GM23338 (cell line): ENCODE measurements at regions not wholly inside any gene's neighbourhood (a gene's known extent, or its start where the extent isn't known, plus 50 kb on each side); places are given as distances from the start of the nearest gene placed in this dataset.

Experiments
- ATAC-seq: fragments of 200-7000 bp; cut with Tn5 transposase; 3 replicates; pipeline ENCODE4 v1.9.1; 2020
- DNase-seq: peaks from one replicate; pipeline ENCODE4 v3.0.0-alpha.2; 2015; ENCODE audit warnings: low spot score
- H2AFZ ChIP-seq: fragments of 200-600 bp; sonication (generic); 2 replicates; pipeline ENCODE4 v1.8.0; 2016; ENCODE audit warnings: antibody characterized with exemption, mild to moderate bottlenecking, moderate library complexity
- H3F3A ChIP-seq: fragments of 200-600 bp; sonication (generic); replicated peaks from 2 replicates; pipeline ENCODE4 v1.8.0; 2017; ENCODE audit warnings: antibody characterized with exemption, mixed run types, low read depth
- H3K27ac ChIP-seq: fragments of 200-600 bp; sonication (generic); 2 replicates; pipeline ENCODE4 v1.6.1; 2016; ENCODE audit warnings: low read depth
- H3K27me3 ChIP-seq: fragments of 200-600 bp; sonication (generic); 2 replicates; pipeline ENCODE4 v1.8.0; 2016; ENCODE audit warnings: mild to moderate bottlenecking, mixed run types, moderate library complexity; ENCODE audit not compliant: insufficient read depth
- H3K36me3 ChIP-seq: fragments of 200-600 bp; sonication (generic); 2 replicates; pipeline ENCODE4 v1.8.0; 2016; ENCODE audit warnings: mild to moderate bottlenecking; ENCODE audit not compliant: insufficient read depth
- H3K4me1 ChIP-seq: fragments of 200-600 bp; sonication (generic); 2 replicates; pipeline ENCODE4 v1.8.0; 2016; ENCODE audit warnings: mild to moderate bottlenecking, moderate library complexity; ENCODE audit not compliant: insufficient read depth
- H3K4me2 ChIP-seq: fragments of 200-600 bp; sonication (generic); 2 replicates; pipeline ENCODE4 v1.7.1; 2017; ENCODE audit warnings: mixed run types
- H3K4me3 ChIP-seq: fragments of 200-600 bp; sonication (generic); 2 replicates; pipeline ENCODE4 v1.6.1; 2016; ENCODE audit warnings: mixed run types
- H3K79me2 ChIP-seq: fragments of 200-600 bp; sonication (generic); replicated peaks from 2 replicates; pipeline ENCODE4 v1.8.0; 2017; ENCODE audit warnings: mild to moderate bottlenecking; ENCODE audit not compliant: insufficient read depth
- H3K9me2 ChIP-seq: fragments of 200-600 bp; sonication (generic); 2 replicates; pipeline ENCODE4 v1.8.0; 2017; ENCODE audit not compliant: insufficient read depth
- H4K20me1 ChIP-seq: fragments of 200-600 bp; sonication (generic); replicated peaks from 2 replicates; pipeline ENCODE4 v1.8.0; 2017; ENCODE audit warnings: mild to moderate bottlenecking; ENCODE audit not compliant: insufficient read depth
- H3K27ac Mint-ChIP-seq: 2 replicates; pipeline ENCODE4 v1.8.0; 2020; ENCODE audit warnings: inconsistent platforms, mild to moderate bottlenecking, moderate library complexity, mixed read lengths
- H3K27me3 Mint-ChIP-seq: 3 replicates; pipeline ENCODE4 v1.8.0; 2022; ENCODE audit warnings: low read depth, mild to moderate bottlenecking, moderate library complexity, mixed read lengths, inconsistent platforms; ENCODE audit not compliant: insufficient read depth, poor library complexity
- H3K36me3 Mint-ChIP-seq: 3 replicates; pipeline ENCODE4 v1.8.0; 2021; ENCODE audit warnings: low read depth, mild to moderate bottlenecking, inconsistent platforms, moderate library complexity, mixed read lengths
- H3K4me1 Mint-ChIP-seq: 3 replicates; pipeline ENCODE4 v1.8.0; 2020; ENCODE audit warnings: mild to moderate bottlenecking, inconsistent platforms, mixed read lengths
- H3K4me3 Mint-ChIP-seq: 3 replicates; pipeline ENCODE4 v1.8.0; 2021; ENCODE audit warnings: moderate library complexity, mild to moderate bottlenecking, inconsistent platforms, mixed read lengths
- H3K9me3 Mint-ChIP-seq: 3 replicates; pipeline ENCODE4 v1.8.0; 2020; ENCODE audit warnings: moderate library complexity, mild to moderate bottlenecking, inconsistent platforms, mixed read lengths
- CREB1 ChIP-seq: fragments of 250-450 bp; sonication (Bioruptor Pico); IDR thresholded peaks from 2 replicates; pipeline ENCODE4 v1.5.0; 2020; ENCODE audit warnings: low read depth, mild to moderate bottlenecking, moderate library complexity
- JUNB ChIP-seq: IDR thresholded peaks from one replicate; pipeline ENCODE4 v1.6.1; 2016; ENCODE audit warnings: antibody characterized with exemption; ENCODE audit not compliant: unreplicated experiment
- STAT1 ChIP-seq: IDR thresholded peaks from one replicate; pipeline ENCODE4 v1.6.1; 2016; ENCODE audit warnings: antibody characterized with exemption; ENCODE audit not compliant: unreplicated experiment
- ZNF114 ChIP-seq: fragments of 250-450 bp; sonication (Bioruptor Pico); IDR thresholded peaks from 2 replicates; pipeline ENCODE4 v1.5.0; 2020; ENCODE audit warnings: mild to moderate bottlenecking, moderate library complexity
- TF ChIP-seq, protein P1 (sequence below): fragments of 250-450 bp; sonication (Bioruptor Pico); IDR thresholded peaks from 2 replicates; pipeline ENCODE4 v1.5.0; 2020; ENCODE audit warnings: mild to moderate bottlenecking, moderate library complexity

DNA sequence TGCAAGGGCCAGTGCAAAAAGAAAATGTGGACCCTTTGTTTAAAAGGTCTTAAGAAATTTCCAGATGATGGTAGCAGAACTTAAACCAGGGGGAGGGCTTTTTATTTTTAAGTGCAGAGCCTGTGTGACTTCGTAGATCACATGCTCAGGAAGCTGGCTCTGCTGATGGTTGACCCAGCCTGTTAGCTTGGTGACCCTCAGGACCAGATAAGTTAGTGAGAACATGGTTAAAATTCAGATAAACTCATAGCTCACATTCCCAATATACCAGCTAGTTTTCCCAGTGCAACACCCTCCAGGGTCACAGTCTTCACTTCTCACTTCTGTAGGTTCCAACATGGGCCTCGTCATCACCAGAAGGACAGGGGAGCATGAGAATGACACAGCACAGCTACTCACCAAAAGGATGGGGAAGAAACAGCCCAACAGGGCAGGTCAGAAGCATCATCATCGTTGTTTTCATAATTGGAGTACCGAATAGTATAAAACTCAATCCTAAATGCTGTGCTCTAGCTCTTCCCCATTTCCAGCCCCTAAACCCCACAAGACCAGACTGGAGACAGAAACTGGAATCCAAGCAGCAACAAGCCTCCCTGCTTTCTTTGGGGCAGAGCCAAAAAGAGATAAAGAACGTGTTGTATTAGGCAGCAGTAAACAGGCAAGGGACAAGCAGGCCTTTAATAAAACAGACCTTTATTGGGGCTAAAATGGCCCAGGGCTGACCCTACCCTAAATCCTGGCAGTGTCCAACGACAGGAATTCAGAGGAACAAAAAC lies 102.2 kb upstream of the ANKRD1 start:
- H2AFZ ChIP-seq, result no peak overlapping the region
- Mint-ChIP-seq H3K4me1 (no peaks in the 10 kb centered on the region; the same call in 1 of the 3 replicates), H3K27me3 (peaks cover 7% of the 10 kb centered on the region), H3K4me3 (no peak overlapping the region), H3K9me3 (0 out of 3 replicates have a peak, but pooled peaks cover 1% of the 10 kb centered on the region), H3K27ac (no peak overlapping the region), H3K36me3 (no peaks in the 10 kb centered on the region)
- H3K79me2 ChIP-seq, result no peaks in the 10 kb centered on the region
- H3K27ac ChIP-seq, result no peak overlapping the region
- DNase-seq, result no peak
- H3K36me3 ChIP-seq, result no peaks in the 10 kb centered on the region
- no peaks in the 10 kb centered on the region for H3K4me1 ChIP-seq
- H4K20me1 ChIP-seq, result no peaks in the 10 kb centered on the region
- H3K4me2 ChIP-seq, result no peak overlapping the region
- no peaks in the 10 kb centered on the region for H3K9me2 ChIP-seq
- no peak for TF ChIP-seq JUNB
- no peaks in the 10 kb centered on the region for H3F3A ChIP-seq
- no peak for ATAC-seq
- H3K4me3 ChIP-seq, result no peak overlapping the region
- H3K27me3 ChIP-seq, result no peaks in the 10 kb centered on the region

GRCh38 chr10:91023700-91024398 lies 103.0 kb upstream of the ANKRD1 start:
- H3K36me3 ChIP-seq, result no peaks in the 10 kb centered on the region
- ATAC-seq (no peak), DNase-seq (no peak)
- Mint-ChIP-seq H3K27ac (no peak overlapping the region), H3K36me3 (no peaks in the 10 kb centered on the region), H3K9me3 (0 out of 3 replicates have a peak, but pooled peaks cover 4% of the 10 kb centered on the region), H3K4me3 (no peak overlapping the region), H3K4me1 (no peaks in the 10 kb centered on the region; the same call in 2 of the 3 replicates), H3K27me3 (peaks cover 6% of the 10 kb centered on the region)
- H3K27me3 ChIP-seq, result no peaks in the 10 kb centered on the region
- H3K4me2 ChIP-seq, result no peak overlapping the region
- no peak overlapping the region for H3K27ac ChIP-seq
- H3K4me1 ChIP-seq, result no peaks in the 10 kb centered on the region
- TF ChIP-seq, protein P1, sequence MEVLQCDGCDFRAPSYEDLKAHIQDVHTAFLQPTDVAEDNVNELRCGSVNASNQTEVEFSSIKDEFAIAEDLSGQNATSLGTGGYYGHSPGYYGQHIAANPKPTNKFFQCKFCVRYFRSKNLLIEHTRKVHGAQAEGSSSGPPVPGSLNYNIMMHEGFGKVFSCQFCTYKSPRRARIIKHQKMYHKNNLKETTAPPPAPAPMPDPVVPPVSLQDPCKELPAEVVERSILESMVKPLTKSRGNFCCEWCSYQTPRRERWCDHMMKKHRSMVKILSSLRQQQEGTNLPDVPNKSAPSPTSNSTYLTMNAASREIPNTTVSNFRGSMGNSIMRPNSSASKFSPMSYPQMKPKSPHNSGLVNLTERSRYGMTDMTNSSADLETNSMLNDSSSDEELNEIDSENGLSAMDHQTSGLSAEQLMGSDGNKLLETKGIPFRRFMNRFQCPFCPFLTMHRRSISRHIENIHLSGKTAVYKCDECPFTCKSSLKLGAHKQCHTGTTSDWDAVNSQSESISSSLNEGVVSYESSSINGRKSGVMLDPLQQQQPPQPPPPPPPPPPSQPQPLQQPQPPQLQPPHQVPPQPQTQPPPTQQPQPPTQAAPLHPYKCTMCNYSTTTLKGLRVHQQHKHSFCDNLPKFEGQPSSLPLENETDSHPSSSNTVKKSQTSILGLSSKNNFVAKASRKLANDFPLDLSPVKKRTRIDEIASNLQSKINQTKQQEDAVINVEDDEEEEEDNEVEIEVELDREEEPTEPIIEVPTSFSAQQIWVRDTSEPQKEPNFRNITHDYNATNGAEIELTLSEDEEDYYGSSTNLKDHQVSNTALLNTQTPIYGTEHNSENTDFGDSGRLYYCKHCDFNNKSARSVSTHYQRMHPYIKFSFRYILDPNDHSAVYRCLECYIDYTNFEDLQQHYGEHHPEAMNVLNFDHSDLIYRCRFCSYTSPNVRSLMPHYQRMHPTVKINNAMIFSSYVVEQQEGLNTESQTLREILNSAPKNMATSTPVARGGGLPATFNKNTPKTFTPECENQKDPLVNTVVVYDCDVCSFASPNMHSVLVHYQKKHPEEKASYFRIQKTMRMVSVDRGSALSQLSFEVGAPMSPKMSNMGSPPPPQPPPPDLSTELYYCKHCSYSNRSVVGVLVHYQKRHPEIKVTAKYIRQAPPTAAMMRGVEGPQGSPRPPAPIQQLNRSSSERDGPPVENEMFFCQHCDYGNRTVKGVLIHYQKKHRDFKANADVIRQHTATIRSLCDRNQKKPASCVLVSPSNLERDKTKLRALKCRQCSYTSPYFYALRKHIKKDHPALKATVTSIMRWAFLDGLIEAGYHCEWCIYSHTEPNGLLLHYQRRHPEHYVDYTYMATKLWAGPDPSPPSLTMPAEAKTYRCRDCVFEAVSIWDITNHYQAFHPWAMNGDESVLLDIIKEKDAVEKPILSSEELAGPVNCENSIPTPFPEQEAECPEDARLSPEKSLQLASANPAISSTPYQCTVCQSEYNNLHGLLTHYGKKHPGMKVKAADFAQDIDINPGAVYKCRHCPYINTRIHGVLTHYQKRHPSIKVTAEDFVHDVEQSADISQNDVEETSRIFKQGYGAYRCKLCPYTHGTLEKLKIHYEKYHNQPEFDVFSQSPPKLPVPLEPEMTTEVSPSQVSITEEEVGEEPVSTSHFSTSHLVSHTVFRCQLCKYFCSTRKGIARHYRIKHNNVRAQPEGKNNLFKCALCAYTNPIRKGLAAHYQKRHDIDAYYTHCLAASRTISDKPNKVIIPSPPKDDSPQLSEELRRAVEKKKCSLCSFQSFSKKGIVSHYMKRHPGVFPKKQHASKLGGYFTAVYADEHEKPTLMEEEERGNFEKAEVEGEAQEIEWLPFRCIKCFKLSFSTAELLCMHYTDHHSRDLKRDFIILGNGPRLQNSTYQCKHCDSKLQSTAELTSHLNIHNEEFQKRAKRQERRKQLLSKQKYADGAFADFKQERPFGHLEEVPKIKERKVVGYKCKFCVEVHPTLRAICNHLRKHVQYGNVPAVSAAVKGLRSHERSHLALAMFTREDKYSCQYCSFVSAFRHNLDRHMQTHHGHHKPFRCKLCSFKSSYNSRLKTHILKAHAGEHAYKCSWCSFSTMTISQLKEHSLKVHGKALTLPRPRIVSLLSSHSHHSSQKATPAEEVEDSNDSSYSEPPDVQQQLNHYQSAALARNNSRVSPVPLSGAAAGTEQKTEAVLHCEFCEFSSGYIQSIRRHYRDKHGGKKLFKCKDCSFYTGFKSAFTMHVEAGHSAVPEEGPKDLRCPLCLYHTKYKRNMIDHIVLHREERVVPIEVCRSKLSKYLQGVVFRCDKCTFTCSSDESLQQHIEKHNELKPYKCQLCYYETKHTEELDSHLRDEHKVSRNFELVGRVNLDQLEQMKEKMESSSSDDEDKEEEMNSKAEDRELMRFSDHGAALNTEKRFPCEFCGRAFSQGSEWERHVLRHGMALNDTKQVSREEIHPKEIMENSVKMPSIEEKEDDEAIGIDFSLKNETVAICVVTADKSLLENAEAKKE, result no peak
- TF ChIP-seq CREB1 (CRISPR knock-in tag) (no peak), ZNF114 (CRISPR knock-in tag) (no peak), STAT1 (no peak)
- no peaks in the 10 kb centered on the region for H3F3A ChIP-seq
- no peaks in the 10 kb centered on the region for H3K9me2 ChIP-seq
- no peaks in the 10 kb centered on the region for H3K79me2 ChIP-seq
- H2AFZ ChIP-seq, result no peak overlapping the region
- no peaks in the 10 kb centered on the region for H4K20me1 ChIP-seq
- no peak overlapping the region for H3K4me3 ChIP-seq
